IMR-90 (cell line): ENCODE measurements at regions not wholly inside any gene's neighbourhood (a gene's known extent, or its start where the extent isn't known, plus 50 kb on each side); places are given as distances from the start of the nearest gene placed in this dataset.

Source experiments
- ATAC-seq: fragments of 200-7000 bp; cut with Tn5 transposase; 2 replicates; pipeline ENCODE4 v1.9.1; 2020; ENCODE audit warnings: low read depth, mild to moderate bottlenecking, moderate library complexity
- BruUV-seq: library from RNA; stranded (reverse); fragments of 400-500 nt; replicated peaks from 2 replicates; lab custom pipeline; 2021; lab: Mats Ljungman, UMichigan
- CTCF ChIA-PET: fragments of 300-600 bp; formaldehyde crosslinking; extraction: SDS; loops from one replicate; lab custom pipeline; 2021; ENCODE audit warnings: antibody characterized with exemption; lab: Yijun Ruan, JAX
- POLR2A ChIA-PET: fragments of 300-600 bp; sonication (Branson Sonifier 250); formaldehyde crosslinking; loops from one replicate; lab custom pipeline; 2022; ENCODE audit warnings: antibody characterized with exemption; ENCODE audit not compliant: unreplicated experiment; lab: Charles Lee
- DNase-seq: peaks from one replicate; pipeline ENCODE4 v3.0.0; 2013
- H2AFZ ChIP-seq: replicated peaks from 2 replicates; pipeline ENCODE3; 2013; ENCODE audit warnings: low read length, mild to moderate bottlenecking; ENCODE audit not compliant: poor library complexity
- H2AK5ac ChIP-seq: 2 replicates; pipeline ENCODE4 v1.6.1; 2013; ENCODE audit warnings: low read depth, low read length, inconsistent platforms
- H2AK9ac ChIP-seq: replicated peaks from 2 replicates; pipeline ENCODE3; 2013; ENCODE audit warnings: mild to moderate bottlenecking, low read depth, low read length, moderate library complexity; ENCODE audit not compliant: poor library complexity
- H2BK120ac ChIP-seq: 2 replicates; pipeline ENCODE4 v1.6.1; 2013; ENCODE audit warnings: low read depth, low read length, inconsistent platforms
- H2BK15ac ChIP-seq: 3 replicates; pipeline ENCODE4 v1.6.1; 2013; ENCODE audit warnings: low read depth, low read length, inconsistent platforms
- H2BK20ac ChIP-seq: 2 replicates; pipeline ENCODE4 v1.6.1; 2013; ENCODE audit warnings: low read depth, mild to moderate bottlenecking, inconsistent platforms, low read length, moderate library complexity
- H2BK5ac ChIP-seq: 2 replicates; pipeline ENCODE4 v1.6.1; 2013; ENCODE audit warnings: mild to moderate bottlenecking, low read depth, low read length, inconsistent platforms; ENCODE audit not compliant: poor library complexity, severe bottlenecking
- H3K14ac ChIP-seq: replicated peaks from 2 replicates; pipeline ENCODE4 v1.6.1; 2013; ENCODE audit warnings: low read depth, low read length, inconsistent platforms
- H3K18ac ChIP-seq: 2 replicates; pipeline ENCODE4 v1.6.1; 2013; ENCODE audit warnings: low read depth, low read length, control low read depth
- H3K23ac ChIP-seq: 2 replicates; pipeline ENCODE4 v1.6.1; 2013; ENCODE audit warnings: low read depth, low read length, inconsistent platforms
- H3K27ac ChIP-seq: 2 replicates; pipeline ENCODE4 v1.5.1; 2013; ENCODE audit warnings: mild to moderate bottlenecking, control low read depth, low read length; ENCODE audit not compliant: insufficient read depth
- H3K27me3 ChIP-seq: 2 replicates; pipeline ENCODE4 v1.6.1; 2013; ENCODE audit warnings: low read length; ENCODE audit not compliant: control insufficient read depth, insufficient read depth
- H3K36me3 ChIP-seq: 2 replicates; pipeline ENCODE4 v1.6.1; 2013; ENCODE audit warnings: low read length, mixed read lengths; ENCODE audit not compliant: control insufficient read depth, insufficient read depth
- H3K4ac ChIP-seq: 2 replicates; pipeline ENCODE4 v1.6.1; 2013; ENCODE audit warnings: low read depth, low read length, inconsistent platforms
- H3K4me1 ChIP-seq: 2 replicates; pipeline ENCODE4 v1.6.1; 2013; ENCODE audit warnings: low read length, mixed read lengths; ENCODE audit not compliant: control insufficient read depth, insufficient read depth
- H3K4me2 ChIP-seq: 2 replicates; pipeline ENCODE4 v1.6.1; 2013; ENCODE audit warnings: low read depth, mild to moderate bottlenecking, control low read depth, low read length, moderate library complexity
- H3K4me3 ChIP-seq: 2 replicates; pipeline ENCODE4 v1.5.1; 2013; ENCODE audit warnings: low read depth, mild to moderate bottlenecking, control low read depth, low read length, moderate library complexity; ENCODE audit not compliant: insufficient read depth
- H3K56ac ChIP-seq: 2 replicates; pipeline ENCODE4 v1.6.1; 2013; ENCODE audit warnings: low read length, inconsistent platforms; ENCODE audit not compliant: insufficient read depth; ENCODE audit errors: extremely low read depth
- H3K79me1 ChIP-seq, 2 experiments: 2 replicates each; pipeline ENCODE4 v1.6.1; 2013; ENCODE audit warnings: low read length in 2 of 2, inconsistent platforms in 1 of 2, low read depth in 1 of 2
- H3K9ac ChIP-seq: 2 replicates; pipeline ENCODE4 v1.6.1; 2013; ENCODE audit warnings: low read depth, low read length, control low read depth
- H3K9me1 ChIP-seq: 2 replicates; pipeline ENCODE4 v1.6.1; 2013; ENCODE audit warnings: low read length, inconsistent platforms; ENCODE audit not compliant: insufficient read depth
- H3K9me3 ChIP-seq: 2 replicates; pipeline ENCODE4 v1.6.1; 2013; ENCODE audit warnings: low read length; ENCODE audit not compliant: control insufficient read depth, insufficient read depth
- H4K20me1 ChIP-seq: 2 replicates; pipeline ENCODE4 v1.6.1; 2013; ENCODE audit warnings: low read length, inconsistent platforms; ENCODE audit not compliant: insufficient read depth
- H4K5ac ChIP-seq: 2 replicates; pipeline ENCODE4 v1.6.1; 2013; ENCODE audit warnings: mild to moderate bottlenecking, low read depth, low read length, control low read depth
- H4K8ac ChIP-seq, 2 experiments: 2 replicates each; pipeline ENCODE4 v1.6.1; 2013; ENCODE audit warnings: low read depth in 2 of 2, low read length in 2 of 2, control low read depth in 1 of 2, inconsistent platforms in 1 of 2
- H4K91ac ChIP-seq: 2 replicates; pipeline ENCODE4 v1.6.1; 2013; ENCODE audit warnings: low read depth, low read length, inconsistent platforms; ENCODE audit not compliant: insufficient read depth
- CHD1 ChIP-seq: IDR thresholded peaks from 2 replicates; pipeline ENCODE4 v1.6.1; 2012; ENCODE audit warnings: low read depth, low read length, improper control_type of control experiment
- FOS ChIP-seq: fragments of 150-350 bp; IDR thresholded peaks from 2 replicates; pipeline ENCODE4 v1.6.1; 2016; ENCODE audit warnings: low read depth, low read length
- MXI1 ChIP-seq: IDR thresholded peaks from 2 replicates; pipeline ENCODE4 v1.6.1; 2012; ENCODE audit warnings: low read depth, mild to moderate bottlenecking, low read length, moderate library complexity, borderline replicate concordance
- RAD21 ChIP-seq: IDR thresholded peaks from 2 replicates; pipeline ENCODE4 v1.6.1; 2012; ENCODE audit warnings: low read length, improper control_type of control experiment
- WGBS, 2 experiments: methylation state at CpG; one replicate each; pipeline versions ENCODE4 v1.1.5 to v1.1.7; 2013; ENCODE audit warnings: missing lambda C conversion rate in 2 of 2; ENCODE audit not compliant: insufficient read length in 1 of 2; ENCODE audit errors: extremely low coverage in 2 of 2; 5-methylcytosine and 5-hydroxymethylcytosine counted together
- dilution Hi-C: fragments of 300-500 bp; cut with HindIII; formaldehyde crosslinking; loops from one replicate; pipeline ENCODE4 v1.14.3; 2018; ENCODE audit warnings: low sequenced_read_pairs; ENCODE audit not compliant: unreplicated experiment
- in situ Hi-C: fragments of 300-500 bp; cut with MboI; formaldehyde crosslinking; loops from 3 replicates; pipeline ENCODE4 v1.14.3; 2019; ENCODE audit warnings: low sequenced_read_pairs, inconsistent platforms, mixed read lengths
- intact Hi-C: fragments of 100-400 bp; cut with micrococcal nuclease; formaldehyde crosslinking; loops from 2 replicates; pipeline ENCODE4 v1.10.0; 2022
- TF ChIP-seq, protein P1 (sequence below): fragments of 150-350 bp; IDR thresholded peaks from 2 replicates; pipeline ENCODE4 v1.6.1; 2016; ENCODE audit warnings: low read depth, mild to moderate bottlenecking, low read length, moderate library complexity, borderline replicate concordance

DNA sequence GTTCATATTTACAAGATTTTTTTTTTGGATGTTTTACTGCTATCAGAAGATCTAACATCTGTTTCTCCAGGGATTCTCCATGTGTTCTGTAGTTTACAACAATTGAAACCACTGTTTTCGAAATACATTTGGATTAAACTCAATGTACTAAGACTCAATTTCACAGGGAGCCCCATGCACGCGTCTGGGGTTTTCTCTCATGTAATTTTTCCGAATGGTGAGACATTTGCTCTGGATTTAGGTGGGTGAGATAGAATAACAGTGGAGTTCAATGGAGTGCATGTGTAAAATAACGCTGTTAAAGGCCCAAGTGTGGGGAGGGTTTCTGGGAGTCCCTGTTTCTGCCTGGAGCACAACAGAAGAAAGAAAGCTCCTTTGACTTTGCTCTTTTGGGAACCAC, 330.3 kb downstream of the TSHZ3 start:
- no peak overlapping the region for H2AK9ac ChIP-seq
- H2AFZ ChIP-seq = no peak overlapping the region
- BruUV-seq = no TSS peak
- H3K56ac ChIP-seq = no peak overlapping the region
- no peak overlapping the region for H3K23ac ChIP-seq
- H3K4me1 ChIP-seq = no peaks in the 10 kb centered on the region
- no peaks in the 10 kb centered on the region for H3K36me3 ChIP-seq
- ChIA-PET CTCF (no interaction called here), POLR2A (no interaction called here)
- no peaks in the 10 kb centered on the region for H3K79me1 ChIP-seq
- no peak overlapping the region for H4K8ac ChIP-seq
- H4K5ac ChIP-seq = no peak overlapping the region
- H2BK20ac ChIP-seq = no peak overlapping the region
- no peak overlapping the region for H3K9ac ChIP-seq
- H2BK15ac ChIP-seq = no peak overlapping the region
- H2AK5ac ChIP-seq = no peak overlapping the region
- H3K27ac ChIP-seq = no peak overlapping the region
- H4K91ac ChIP-seq = no peak overlapping the region
- H3K14ac ChIP-seq = no peak overlapping the region
- H3K4me3 ChIP-seq = no peak overlapping the region
- DNase-seq = no peak
- H4K20me1 ChIP-seq = no peaks in the 10 kb centered on the region
- in situ Hi-C loops (no loop called here), dilution Hi-C loops (no loop called here), intact Hi-C loops (no loop called here)
- no peaks in the 10 kb centered on the region for H3K9me3 ChIP-seq
- no peak for ATAC-seq
- no peak for TF ChIP-seq MXI1
- TF ChIP-seq CHD1 = no peak
- TF ChIP-seq RAD21 = no peak
- no peak for TF ChIP-seq FOS
- TF ChIP-seq, protein P1, sequence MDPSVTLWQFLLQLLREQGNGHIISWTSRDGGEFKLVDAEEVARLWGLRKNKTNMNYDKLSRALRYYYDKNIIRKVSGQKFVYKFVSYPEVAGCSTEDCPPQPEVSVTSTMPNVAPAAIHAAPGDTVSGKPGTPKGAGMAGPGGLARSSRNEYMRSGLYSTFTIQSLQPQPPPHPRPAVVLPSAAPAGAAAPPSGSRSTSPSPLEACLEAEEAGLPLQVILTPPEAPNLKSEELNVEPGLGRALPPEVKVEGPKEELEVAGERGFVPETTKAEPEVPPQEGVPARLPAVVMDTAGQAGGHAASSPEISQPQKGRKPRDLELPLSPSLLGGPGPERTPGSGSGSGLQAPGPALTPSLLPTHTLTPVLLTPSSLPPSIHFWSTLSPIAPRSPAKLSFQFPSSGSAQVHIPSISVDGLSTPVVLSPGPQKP = no peak
- H2BK5ac ChIP-seq = no peak overlapping the region
- H3K27me3 ChIP-seq = peaks cover 5% of the 10 kb centered on the region; the same call in 1 of the 2 replicates
- no peak overlapping the region for H2BK120ac ChIP-seq
- H3K9me1 ChIP-seq = no peaks in the 10 kb centered on the region; the same call in 1 of the 2 replicates
- no peak overlapping the region for H3K4ac ChIP-seq
- WGBS, 2 experiments = 25% methylated on average over 2 of the region's 5 CpGs; no CpG with 5 or more reads in 1 of the 2 experiments
- no peak overlapping the region for H3K4me2 ChIP-seq
- no peak overlapping the region for H3K18ac ChIP-seq
